ENCODE measurements at regions not wholly inside any gene's neighbourhood (a gene's known extent, or its start where the extent isn't known, plus 50 kb on each side); places are given as distances from the start of the nearest gene placed in this dataset.

DNA sequence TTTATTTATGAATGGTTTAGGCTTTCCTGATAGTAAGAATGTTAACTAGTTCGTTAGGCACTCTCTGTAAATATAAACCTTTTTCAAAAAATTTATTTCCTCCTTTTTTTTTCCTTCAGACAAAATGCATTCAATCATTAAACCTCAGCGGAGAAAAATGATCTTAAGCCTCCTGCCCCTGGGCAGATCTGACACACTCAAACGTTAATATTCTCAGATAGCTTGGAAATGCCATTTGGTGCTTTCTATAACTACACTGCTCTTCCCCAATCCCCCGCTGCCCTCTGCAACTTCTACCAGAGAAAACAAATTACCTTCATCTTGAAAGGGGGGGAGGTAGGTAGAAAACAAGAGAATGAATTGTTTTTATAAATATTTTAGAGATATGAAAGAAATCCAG, 521.2 kb downstream of the MED13L start:
- TF ChIP-seq, protein P1, sequence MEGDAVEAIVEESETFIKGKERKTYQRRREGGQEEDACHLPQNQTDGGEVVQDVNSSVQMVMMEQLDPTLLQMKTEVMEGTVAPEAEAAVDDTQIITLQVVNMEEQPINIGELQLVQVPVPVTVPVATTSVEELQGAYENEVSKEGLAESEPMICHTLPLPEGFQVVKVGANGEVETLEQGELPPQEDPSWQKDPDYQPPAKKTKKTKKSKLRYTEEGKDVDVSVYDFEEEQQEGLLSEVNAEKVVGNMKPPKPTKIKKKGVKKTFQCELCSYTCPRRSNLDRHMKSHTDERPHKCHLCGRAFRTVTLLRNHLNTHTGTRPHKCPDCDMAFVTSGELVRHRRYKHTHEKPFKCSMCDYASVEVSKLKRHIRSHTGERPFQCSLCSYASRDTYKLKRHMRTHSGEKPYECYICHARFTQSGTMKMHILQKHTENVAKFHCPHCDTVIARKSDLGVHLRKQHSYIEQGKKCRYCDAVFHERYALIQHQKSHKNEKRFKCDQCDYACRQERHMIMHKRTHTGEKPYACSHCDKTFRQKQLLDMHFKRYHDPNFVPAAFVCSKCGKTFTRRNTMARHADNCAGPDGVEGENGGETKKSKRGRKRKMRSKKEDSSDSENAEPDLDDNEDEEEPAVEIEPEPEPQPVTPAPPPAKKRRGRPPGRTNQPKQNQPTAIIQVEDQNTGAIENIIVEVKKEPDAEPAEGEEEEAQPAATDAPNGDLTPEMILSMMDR (IDR thresholded peaks at IDR 0.05; ENCODE audit: extremely low read depth, missing control alignments), result no peak
- no peak for DNase-seq (ENCODE audit: low spot score)

DNA sequence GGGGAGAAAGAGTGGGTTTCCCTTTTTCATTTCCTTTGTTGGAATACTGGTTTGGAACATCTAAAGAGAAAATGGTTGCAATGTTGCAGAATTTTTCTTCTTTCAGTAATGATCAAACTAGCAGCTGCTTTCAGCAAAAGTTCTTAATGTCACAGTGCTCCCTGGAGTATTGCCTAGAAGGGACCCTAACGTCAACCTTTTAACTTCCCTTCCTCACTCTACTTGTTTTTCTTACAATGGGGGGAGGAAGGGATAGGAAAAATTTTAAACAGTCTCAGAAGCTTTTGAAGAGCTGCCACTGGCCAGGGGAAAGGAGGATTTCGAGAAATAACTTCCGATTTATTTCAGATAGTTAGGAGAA, 521.8 kb downstream of the MED13L start:
- TF ChIP-seq, protein P1 (IDR thresholded peaks at IDR 0.05; ENCODE audit: extremely low read depth, missing control alignments), result no peak
- no peak for DNase-seq (ENCODE audit: low spot score)

DNA sequence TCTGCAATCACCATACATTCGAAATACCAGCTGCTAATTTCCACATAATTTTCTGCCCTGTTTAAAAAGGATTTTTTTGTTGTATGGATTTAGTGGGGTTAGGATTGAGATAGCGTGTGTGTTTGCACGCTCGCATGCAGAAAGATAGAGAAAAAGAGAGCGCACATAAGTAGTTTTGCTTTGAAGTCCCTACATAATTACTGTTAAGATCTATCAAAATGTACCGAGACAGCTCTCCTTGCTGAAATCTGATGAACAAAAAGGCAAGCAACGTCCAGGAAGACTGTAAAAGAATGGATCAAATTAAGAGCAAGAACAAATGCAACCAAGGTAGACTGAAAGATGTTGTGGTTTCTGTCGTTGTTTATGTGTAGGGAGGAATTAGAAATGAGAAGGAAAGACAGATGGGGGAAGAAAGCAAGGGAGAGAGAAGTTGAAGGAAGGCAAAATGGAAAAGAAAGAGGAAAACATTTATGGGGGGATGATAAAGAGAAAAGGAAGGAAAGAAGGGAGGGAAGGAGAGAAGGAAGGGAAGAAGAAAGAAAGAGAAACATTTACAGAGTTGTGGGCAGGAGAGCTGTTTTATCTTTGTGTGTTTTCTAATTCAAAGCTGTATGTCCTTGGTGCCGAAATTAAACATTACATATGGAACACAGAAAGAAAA, 522.3 kb downstream of the MED13L start:
- DNase-seq (ENCODE audit: low spot score), result no peak
- TF ChIP-seq, protein P1 (IDR thresholded peaks at IDR 0.05; ENCODE audit: extremely low read depth, missing control alignments), result no peak

DNA sequence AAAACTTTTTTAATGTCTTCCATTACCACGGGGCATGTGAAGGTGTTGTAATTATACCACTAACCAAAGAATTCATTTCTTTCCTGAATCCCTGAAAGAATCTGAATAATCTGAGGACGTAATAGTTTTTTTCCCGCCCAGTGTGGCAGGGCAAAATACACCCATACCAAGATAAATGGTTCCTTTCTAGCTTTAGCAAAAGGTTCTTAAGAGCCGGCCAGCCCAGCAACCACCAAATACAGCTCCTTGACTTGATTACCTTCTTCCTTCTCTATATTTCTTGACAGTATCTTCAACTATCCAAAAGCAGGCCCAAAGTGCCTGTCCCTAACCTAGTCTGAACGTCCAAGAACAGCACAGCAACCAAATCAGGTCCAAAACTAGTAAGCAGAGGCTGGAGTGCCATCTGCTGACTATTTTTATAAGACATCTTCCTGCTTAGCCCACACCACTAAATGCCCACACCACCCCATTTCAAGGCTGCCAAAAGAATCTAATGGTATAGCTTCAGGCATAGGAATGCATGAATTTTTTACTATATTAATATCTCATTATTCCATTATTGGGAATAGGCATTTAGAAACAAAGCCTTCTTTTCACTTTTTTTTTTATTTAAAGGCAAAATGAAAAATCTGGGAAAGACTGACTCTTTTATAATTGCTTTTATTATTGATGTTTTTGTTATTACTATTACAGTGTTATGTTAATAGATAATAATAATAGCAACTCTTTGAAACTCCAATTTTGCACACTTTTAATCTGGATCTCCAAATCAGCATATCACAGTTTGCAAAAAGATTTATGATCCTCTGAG, 524.4 kb downstream of the MED13L start:
- TF ChIP-seq, protein P1 (IDR thresholded peaks at IDR 0.05; ENCODE audit: extremely low read depth, missing control alignments), result peak; percentile 15
- DNase-seq (ENCODE audit: low spot score), result peak; percentile 24

DNA sequence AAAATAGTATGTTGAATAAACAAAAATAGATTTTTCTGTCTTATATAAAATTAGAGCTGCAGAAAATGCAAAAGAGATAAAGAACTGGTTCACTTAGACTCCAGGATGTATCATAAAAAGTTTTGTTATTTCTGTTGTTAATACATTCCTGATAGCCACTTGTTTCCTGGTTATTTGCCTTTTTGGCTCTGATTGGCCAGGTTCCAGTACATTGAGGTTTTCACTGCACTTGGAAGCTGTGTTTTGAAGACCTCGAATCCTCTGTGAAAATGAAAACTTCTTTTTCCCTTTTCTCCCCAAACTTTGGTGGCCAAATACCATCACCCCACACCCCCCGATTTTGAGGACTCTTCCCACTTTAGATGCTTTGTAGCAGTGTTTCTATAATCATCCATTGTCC, 525.3 kb downstream of the MED13L start:
- no peak for DNase-seq (ENCODE audit: low spot score)
- TF ChIP-seq, protein P1 (IDR thresholded peaks at IDR 0.05; ENCODE audit: extremely low read depth, missing control alignments), result no peak

DNA sequence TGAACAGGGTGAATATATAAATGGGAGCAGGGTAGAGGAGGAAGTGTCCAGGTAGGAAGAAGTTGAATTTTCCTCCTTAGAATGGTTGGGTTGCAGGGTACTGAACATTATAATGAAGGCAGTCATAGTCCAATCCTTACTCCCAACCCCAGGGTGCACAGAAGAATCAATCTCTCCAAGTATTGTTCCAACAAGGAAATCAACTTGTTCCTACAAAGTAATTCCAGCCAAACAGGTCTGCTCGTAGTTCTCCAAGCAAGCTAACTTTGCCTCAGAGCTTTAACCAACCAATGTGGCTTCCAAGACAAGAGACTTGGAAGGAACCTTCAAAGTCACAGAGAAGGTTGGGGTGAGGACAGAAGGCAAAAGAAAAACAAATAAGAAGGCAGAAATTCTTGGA, 527.2 kb downstream of the MED13L start:
- no peak for DNase-seq (ENCODE audit: low spot score)
- TF ChIP-seq, protein P1 (IDR thresholded peaks at IDR 0.05; ENCODE audit: extremely low read depth, missing control alignments), result no peak

DNA sequence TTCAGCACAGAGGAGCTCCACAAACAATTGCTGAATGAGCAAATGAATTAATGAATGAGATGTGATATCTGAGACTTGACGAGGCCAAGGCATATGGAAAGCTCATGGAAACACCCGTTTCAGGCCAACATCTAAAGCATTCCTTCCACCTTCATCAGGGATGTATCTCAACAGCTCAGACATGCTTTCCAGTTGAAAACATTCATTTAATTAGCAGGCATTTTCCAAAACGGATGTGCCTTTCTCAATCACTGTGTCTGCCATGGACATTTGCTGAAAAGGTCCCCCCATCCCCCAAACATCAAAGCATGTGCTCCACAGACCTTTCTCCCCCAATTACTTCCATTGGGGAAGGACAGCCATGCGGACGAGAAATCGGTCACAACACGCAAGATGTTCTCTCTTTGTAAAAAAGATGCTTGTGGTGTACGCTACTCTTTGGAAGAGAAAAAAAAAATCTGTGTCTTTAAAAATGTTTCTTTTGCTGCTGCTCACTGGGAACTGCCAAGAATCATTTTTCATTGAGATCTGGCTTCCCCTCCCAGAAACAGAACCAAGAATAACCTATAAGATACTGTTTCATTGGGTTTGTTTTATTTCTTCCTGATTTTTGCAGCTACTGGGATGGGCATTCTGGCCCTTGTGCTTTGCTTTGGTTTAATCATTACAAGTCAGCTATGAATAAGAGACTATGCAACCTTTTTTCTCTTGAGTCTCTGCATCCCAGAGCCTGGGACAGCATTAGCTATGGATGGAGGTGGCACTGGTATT, 528.2 kb downstream of the MED13L start:
- TF ChIP-seq, protein P1 (IDR thresholded peaks at IDR 0.05; ENCODE audit: extremely low read depth, missing control alignments), result no peak

More for the DNA sequence above, 528.2 kb downstream of the MED13L start:
- no peak for DNase-seq (ENCODE audit: low spot score)

Measured in GM20000 (cell line).